ENCODE measurements at regions not wholly inside any gene's neighbourhood (a gene's known extent, or its start where the extent isn't known, plus 50 kb on each side); places are given as distances from the start of the nearest gene placed in this dataset.

- DNase-seq: no peak
- intact Hi-C loops (cut with DNase I; ENCODE audit: low total_unique reads): no loop called here
Observed at GRCh38 chr1:30249446-30250337, 473.7 kb downstream of the MATN1 start.

GRCh38 chr1:30248774-30249173, 474.6 kb downstream of the MATN1 start:
- Histone ChIP-seq H3K27ac (no peak overlapping the region), H3K9me3 (no peaks in the 10 kb centered on the region), H3K36me3 (no peaks in the 10 kb centered on the region), H3K4me3 (no peak overlapping the region), H3K4me1 (no peaks in the 10 kb centered on the region), H3K27me3 (replicated peaks in 1 of 7) (peaks cover 0 to 53% (median 2%) of the 10 kb centered on the region in 7 donors)
- TF ChIP-seq CTCF (IDR thresholded peaks at IDR 0.05 in 8 of 11, conservative IDR thresholded peaks at IDR 0.05 in 3 of 11): no peak
- TF ChIP-seq POLR2A (IDR thresholded peaks at IDR 0.05): no peak
- no peak for TF ChIP-seq POLR2AphosphoS5 (IDR thresholded peaks at IDR 0.05)
- 37 to 49% (median 44%) methylated on average over 3 of the region's 3 CpGs for WGBS, 5 donors
- intact Hi-C loops (cut with DNase I; ENCODE audit: low total_unique reads): no loop called here
- DNase-seq: no peak

More at GRCh38 chr1:30249446-30250337, 473.7 kb downstream of the MATN1 start:
- no peaks in the 10 kb centered on the region for H3K36me3 ChIP-seq
- H3K27me3 ChIP-seq (replicated peaks in 1 of 7): peaks cover 0 to 53% (median 3%) of the 10 kb centered on the region in 7 donors
- 71 to 80% (median 76%) methylated on average over 13 to 16 of the region's 16 CpGs for WGBS, 5 donors
- TF ChIP-seq CTCF (IDR thresholded peaks at IDR 0.05 in 8 of 11, conservative IDR thresholded peaks at IDR 0.05 in 3 of 11) (no peak), POLR2A (IDR thresholded peaks at IDR 0.05) (no peak), POLR2AphosphoS5 (IDR thresholded peaks at IDR 0.05) (no peak)
- no peaks in the 10 kb centered on the region for H3K9me3 ChIP-seq
- no peak overlapping the region for H3K4me3 ChIP-seq
- H3K27ac ChIP-seq: no peak overlapping the region
- H3K4me1 ChIP-seq: no peaks in the 10 kb centered on the region

GRCh38 chr1:30248373-30248772, 475.0 kb downstream of the MATN1 start:
- no peaks in the 10 kb centered on the region for H3K4me1 ChIP-seq
- intact Hi-C loops (cut with DNase I; ENCODE audit: low total_unique reads): no loop called here
- peaks cover 0 to 53% (median 4%) of the 10 kb centered on the region in 7 donors for H3K27me3 ChIP-seq (replicated peaks in 1 of 7)
- WGBS, 5 donors: 76 to 91% (median 82%) methylated on average over 3 of the region's 3 CpGs
- no peaks in the 10 kb centered on the region for H3K36me3 ChIP-seq
- H3K27ac ChIP-seq: no peak overlapping the region
- no peak for DNase-seq
- H3K9me3 ChIP-seq: no peaks in the 10 kb centered on the region
- no peak overlapping the region for H3K4me3 ChIP-seq
- TF ChIP-seq POLR2AphosphoS5 (IDR thresholded peaks at IDR 0.05) (no peak), POLR2A (IDR thresholded peaks at IDR 0.05) (no peak), CTCF (IDR thresholded peaks at IDR 0.05 in 8 of 11, conservative IDR thresholded peaks at IDR 0.05 in 3 of 11) (no peak)

- intact Hi-C loops (cut with DNase I; ENCODE audit: low total_unique reads): no loop called here
- DNase-seq: no peak
- Histone ChIP-seq H3K4me1 (no peaks in the 10 kb centered on the region), H3K27ac (no peak overlapping the region), H3K27me3 (replicated peaks in 1 of 7) (peaks cover 0 to 59% (median 0%) of the 10 kb centered on the region in 7 donors), H3K4me3 (no peak overlapping the region), H3K36me3 (no peaks in the 10 kb centered on the region), H3K9me3 (no peaks in the 10 kb centered on the region)
- TF ChIP-seq POLR2A (IDR thresholded peaks at IDR 0.05) (no peak), CTCF (IDR thresholded peaks at IDR 0.05 in 8 of 11, conservative IDR thresholded peaks at IDR 0.05 in 3 of 11) (no peak), POLR2AphosphoS5 (IDR thresholded peaks at IDR 0.05) (no peak)
- WGBS, 5 donors: 84 to 93% (median 91%) methylated on average over 9 of the region's 9 CpGs
Observed at GRCh38 chr1:30244801-30245200, 478.6 kb downstream of the MATN1 start.

Data from spleen (tissue), 11 donors.